Fibroblast of lung (primary cell): ENCODE measurements at regions not wholly inside any gene's neighbourhood (a gene's known extent, or its start where the extent isn't known, plus 50 kb on each side); places are given as distances from the start of the nearest gene placed in this dataset.
"Not testable (repeated sequence)": the region's sequence is repeated elsewhere in the genome, so short reads cannot be mapped to it uniquely, and the experiment has no call there.

Experiments
- DNase-seq, 2 donors: peaks; one replicate each; pipeline versions ENCODE4 v3.0.0 to v3.0.0-alpha.2; 2010; ENCODE audit warnings: low read depth in 2 of 2
- H2AFZ ChIP-seq: 2 replicates; pipeline ENCODE4 v1.5.1; 2012; ENCODE audit warnings: low read length, control low read depth, inconsistent platforms
- H3K27ac ChIP-seq: 2 replicates; pipeline ENCODE4 v1.5.1; 2011; ENCODE audit warnings: low read length, control low read depth; ENCODE audit not compliant: insufficient read depth
- H3K27me3 ChIP-seq: 2 replicates; pipeline ENCODE4 v1.5.1; 2011; ENCODE audit warnings: mild to moderate bottlenecking, low read length; ENCODE audit not compliant: control insufficient read depth, insufficient read depth
- H3K36me3 ChIP-seq: 2 replicates; pipeline ENCODE4 v1.5.1; 2011; ENCODE audit warnings: low read length; ENCODE audit not compliant: control insufficient read depth, insufficient read depth
- H3K4me1 ChIP-seq: 2 replicates; pipeline ENCODE4 v1.5.1; 2011; ENCODE audit warnings: low read length; ENCODE audit not compliant: control insufficient read depth, insufficient read depth; ENCODE audit errors: extremely low read depth
- H3K4me2 ChIP-seq: 2 replicates; pipeline ENCODE4 v1.5.1; 2011; ENCODE audit warnings: low read length, control low read depth; ENCODE audit not compliant: insufficient read depth; ENCODE audit errors: extremely low read depth
- H3K4me3 ChIP-seq, 4 experiments: fragments of 200-600 bp in 1 of 4; sonication (generic) in 1 of 4; replicated peaks in 1 of 4; 2 replicates each; pipeline ENCODE4 v1.5.1; 2011 to 2016; ENCODE audit warnings: low read length in 4 of 4, low read depth in 3 of 4, mild to moderate bottlenecking in 3 of 4, control low read depth in 2 of 4, inconsistent platforms in 1 of 4, mixed read lengths in 1 of 4; ENCODE audit not compliant: insufficient read depth in 1 of 4; ENCODE audit errors: control extremely low read depth in 1 of 4
- H3K79me2 ChIP-seq: 2 replicates; pipeline ENCODE4 v1.5.1; 2012; ENCODE audit warnings: mild to moderate bottlenecking, low read length, inconsistent platforms; ENCODE audit not compliant: control insufficient read depth, insufficient read depth
- H3K9ac ChIP-seq: 2 replicates; pipeline ENCODE4 v1.5.1; 2011; ENCODE audit warnings: mild to moderate bottlenecking, low read length, control low read depth; ENCODE audit not compliant: insufficient read depth
- H3K9me3 ChIP-seq: 2 replicates; pipeline ENCODE4 v1.5.1; 2012; ENCODE audit warnings: low read depth, low read length; ENCODE audit not compliant: control insufficient read depth, insufficient read depth
- H4K20me1 ChIP-seq: 2 replicates; pipeline ENCODE4 v1.5.1; 2011; ENCODE audit warnings: low read length; ENCODE audit not compliant: control insufficient read depth, insufficient read depth; ENCODE audit errors: extremely low read depth
- CTCF ChIP-seq, 2 donors: IDR thresholded peaks in 1 of 2; conservative IDR thresholded peaks in 1 of 2; 1 replicate in 1 of 2; 2 replicates in 1 of 2; pipeline ENCODE4 v1.5.1; 2011 to 2012; ENCODE audit warnings: low read length in 2 of 2, control low read depth in 1 of 2, inconsistent platforms in 1 of 2, low read depth in 1 of 2, mild to moderate bottlenecking in 1 of 2
- EZH2 ChIP-seq: IDR thresholded peaks from 2 replicates; pipeline ENCODE4 v1.5.1; 2012; ENCODE audit warnings: low read length, control low read depth, mild to moderate bottlenecking; ENCODE audit errors: missing control alignments

DNA sequence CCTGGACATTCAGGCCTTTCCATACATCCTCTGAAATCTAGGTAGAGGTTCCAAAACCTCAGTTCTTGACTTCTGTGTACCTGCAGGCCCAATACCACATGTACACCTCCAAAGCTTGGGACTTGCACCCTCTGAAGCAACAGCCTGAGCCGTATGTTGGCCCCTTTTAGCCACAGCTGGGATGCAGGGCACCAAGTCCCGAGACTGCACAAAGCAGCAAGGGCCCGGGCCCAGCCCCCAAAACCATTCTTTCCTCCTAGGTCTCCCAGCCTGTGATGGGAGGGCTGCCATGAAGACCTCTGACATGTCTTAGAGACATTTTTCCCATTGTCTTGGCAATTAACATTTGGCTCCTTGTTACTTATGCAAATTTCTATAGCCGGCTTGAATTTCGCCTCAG is 107.4 kb upstream of the FRMD1 start:
- Histone ChIP-seq H3K27me3 (no peaks in the 10 kb centered on the region), H3K9me3 (no peaks in the 10 kb centered on the region), H3K4me3 (no peak overlapping the region)

DNA sequence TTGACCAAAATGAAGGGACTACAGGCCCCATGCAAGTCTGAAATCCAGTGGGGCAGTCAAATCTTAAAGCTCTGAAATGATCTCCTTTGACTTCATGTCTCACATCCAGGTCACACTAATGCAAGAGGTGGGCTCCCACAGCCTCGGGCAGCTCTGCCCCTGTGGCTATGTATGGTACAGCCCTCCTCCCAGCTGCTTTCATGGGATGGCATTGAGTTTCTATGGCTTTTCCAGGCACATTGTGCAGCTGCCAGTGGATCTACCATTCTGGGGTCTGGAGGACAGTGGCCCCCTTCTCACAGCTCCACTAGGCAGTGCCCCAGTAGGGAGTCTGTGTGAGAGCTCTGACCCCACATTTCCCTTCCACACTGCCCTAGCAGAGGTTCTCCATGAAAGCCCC is 107.0 kb upstream of the FRMD1 start:
- not testable (repeated sequence) for H3K9me3 ChIP-seq, H4K20me1 ChIP-seq, H3K4me3 ChIP-seq, H3K4me1 ChIP-seq, DNase-seq, H3K27me3 ChIP-seq, H3K27ac ChIP-seq, H3K9ac ChIP-seq, H3K36me3 ChIP-seq, H2AFZ ChIP-seq, H3K79me2 ChIP-seq, H3K4me2 ChIP-seq

More for the DNA sequence above, 107.4 kb upstream of the FRMD1 start:
- Histone ChIP-seq H3K36me3 (no peaks in the 10 kb centered on the region), H2AFZ (no peak overlapping the region), H3K9ac (no peak overlapping the region), H3K27ac (no peak overlapping the region), H3K4me2 (no peak overlapping the region), H4K20me1 (no peaks in the 10 kb centered on the region), H3K79me2 (no peaks in the 10 kb centered on the region), H3K4me1 (no peaks in the 10 kb centered on the region)
- no peak for DNase-seq
- TF ChIP-seq EZH2 (no peak), CTCF (conservative IDR thresholded peaks at IDR 0.05 in 1 of 2, IDR thresholded peaks at IDR 0.05 in 1 of 2; ENCODE audit: low read depth in 1 of 2, low read length in 2 of 2) (no peak)

DNA sequence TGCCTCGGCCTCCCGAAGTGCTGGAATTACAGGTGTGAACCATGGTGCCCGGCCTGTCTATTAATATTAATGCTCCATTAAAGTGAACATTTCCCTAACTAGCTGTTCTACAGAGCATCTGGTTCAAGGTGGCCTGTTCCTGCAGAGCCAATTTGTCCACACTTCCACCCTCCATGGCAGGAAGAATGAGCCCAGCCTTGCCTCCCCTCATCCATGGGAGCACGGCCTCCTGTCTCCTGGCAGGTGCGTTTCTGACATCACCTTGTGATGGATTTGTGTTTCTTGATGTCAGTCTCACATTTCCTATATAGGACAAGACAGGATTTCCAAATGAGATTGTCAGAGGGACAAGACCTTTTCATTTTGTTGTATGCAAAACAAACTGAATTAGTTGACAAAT is 105.7 kb upstream of the FRMD1 start:
- no peaks in the 10 kb centered on the region for H3K4me1 ChIP-seq

More for the DNA sequence above, 105.7 kb upstream of the FRMD1 start:
- Histone ChIP-seq H3K27me3 (no peaks in the 10 kb centered on the region), H3K79me2 (no peaks in the 10 kb centered on the region), H3K27ac (no peak overlapping the region), H3K9ac (no peak overlapping the region), H4K20me1 (no peaks in the 10 kb centered on the region), H2AFZ (no peak overlapping the region), H3K9me3 (no peaks in the 10 kb centered on the region), H3K4me3 (no peak overlapping the region), H3K36me3 (no peaks in the 10 kb centered on the region), H3K4me2 (no peak overlapping the region)
- no peak for DNase-seq
- TF ChIP-seq EZH2 (no peak), CTCF (conservative IDR thresholded peaks at IDR 0.05 in 1 of 2, IDR thresholded peaks at IDR 0.05 in 1 of 2; ENCODE audit: low read depth in 1 of 2, low read length in 2 of 2) (no peak)
